ENCODE measurements at regions not wholly inside any gene's neighbourhood (a gene's known extent, or its start where the extent isn't known, plus 50 kb on each side); places are given as distances from the start of the nearest gene placed in this dataset.

DNA sequence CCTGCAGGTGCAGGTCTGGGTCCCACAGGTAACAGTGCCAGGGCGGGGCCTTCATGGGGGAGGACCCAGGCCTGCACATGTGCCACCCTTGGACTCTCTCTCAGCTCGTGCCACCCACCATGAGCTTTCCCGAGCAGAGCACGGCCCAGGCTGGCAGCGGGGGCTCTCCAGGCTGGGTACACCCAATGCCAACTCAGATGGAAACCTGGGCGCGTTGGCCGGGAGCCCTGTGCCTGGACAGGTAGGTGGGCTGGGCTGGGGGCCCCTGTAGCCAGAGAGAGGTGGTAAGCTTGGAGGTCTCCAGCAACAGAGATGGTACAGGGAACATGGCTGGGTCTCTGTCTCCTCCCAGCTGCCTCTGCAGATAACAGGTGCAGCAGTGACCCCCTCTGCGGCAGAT is 69.9 kb upstream of the ADARB2 start:
- no peak for DNase-seq (ENCODE audit: low read depth)

DNA sequence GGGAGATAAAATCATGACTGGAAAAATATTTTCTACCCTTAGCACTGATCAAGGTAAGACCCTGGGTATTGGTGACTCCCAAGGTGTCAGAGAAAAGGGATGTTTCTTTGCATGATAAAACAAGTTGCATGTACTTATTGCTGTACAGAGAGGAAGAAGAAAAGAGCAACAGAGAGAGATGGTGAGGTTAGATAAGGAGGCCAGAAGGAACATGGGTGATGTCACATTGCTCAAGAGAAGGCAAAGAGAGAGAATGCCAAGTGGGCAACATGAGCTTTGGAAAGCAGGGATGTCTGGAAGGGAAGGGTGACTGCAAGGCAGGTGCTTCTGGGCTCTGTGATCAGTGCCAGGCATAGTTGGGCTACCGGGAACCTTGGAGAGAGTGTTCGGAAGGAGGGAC is 65.1 kb upstream of the ADARB2 start:
- DNase-seq (ENCODE audit: low read depth) = no peak

DNA sequence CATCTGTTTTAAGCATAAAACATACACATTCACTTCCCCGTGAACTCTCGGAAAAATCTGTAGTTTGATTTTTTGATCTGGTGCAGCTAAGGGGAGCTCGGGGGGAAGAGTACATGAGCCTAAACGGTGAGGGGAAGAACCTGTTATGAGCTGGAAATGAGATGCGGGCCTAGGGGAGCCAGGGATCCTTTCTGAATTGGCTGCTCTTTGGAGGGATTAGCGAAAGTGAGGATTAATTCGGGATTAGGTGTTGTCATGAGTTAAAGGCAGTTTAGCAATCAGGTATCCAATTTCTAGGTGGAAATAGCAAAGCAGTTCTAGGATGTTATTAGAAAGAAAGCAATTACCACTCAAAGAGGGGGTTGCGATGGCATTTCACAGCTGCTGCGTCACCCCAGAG is 51.1 kb upstream of the ADARB2 start:
- DNase-seq (ENCODE audit: low read depth) = no peak

All from fibroblast of the conjunctiva (primary cell).